ENCODE measurements at regions not wholly inside any gene's neighbourhood (a gene's known extent, or its start where the extent isn't known, plus 50 kb on each side); places are given as distances from the start of the nearest gene placed in this dataset.

DNA sequence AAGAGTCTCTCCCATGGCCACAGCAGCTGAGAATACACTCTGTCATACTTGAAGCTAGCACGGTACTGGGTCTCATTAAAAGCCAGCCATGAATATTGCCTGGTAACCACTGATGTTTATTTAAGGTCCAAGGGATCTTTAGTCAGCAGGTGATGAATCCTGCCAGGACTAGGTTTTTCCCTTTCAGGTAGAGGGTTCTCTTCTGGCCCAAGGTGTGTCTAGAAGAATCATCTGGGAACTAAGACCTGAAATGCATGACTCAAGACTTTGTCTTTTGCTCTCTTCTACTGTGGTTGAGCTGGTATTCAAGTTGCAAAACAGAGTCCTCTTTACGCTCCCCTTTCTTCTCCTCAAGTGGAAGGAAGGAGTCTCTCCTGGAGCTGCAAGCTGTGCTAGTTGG, 400.5 kb upstream of the FSIP2 start:
- no peak for ATAC-seq
- no peak for TF ChIP-seq ARNTL (CRISPR knock-in tag; IDR thresholded peaks at IDR 0.05; ENCODE audit: borderline replicate concordance, low read depth)
- TF ChIP-seq ZFP30 (CRISPR knock-in tag; IDR thresholded peaks at IDR 0.05) = no peak
- TF ChIP-seq ZNF565 (CRISPR knock-in tag; conservative IDR thresholded peaks at IDR 0.05; ENCODE audit: low read depth) = no peak
- TF ChIP-seq, protein P1, sequence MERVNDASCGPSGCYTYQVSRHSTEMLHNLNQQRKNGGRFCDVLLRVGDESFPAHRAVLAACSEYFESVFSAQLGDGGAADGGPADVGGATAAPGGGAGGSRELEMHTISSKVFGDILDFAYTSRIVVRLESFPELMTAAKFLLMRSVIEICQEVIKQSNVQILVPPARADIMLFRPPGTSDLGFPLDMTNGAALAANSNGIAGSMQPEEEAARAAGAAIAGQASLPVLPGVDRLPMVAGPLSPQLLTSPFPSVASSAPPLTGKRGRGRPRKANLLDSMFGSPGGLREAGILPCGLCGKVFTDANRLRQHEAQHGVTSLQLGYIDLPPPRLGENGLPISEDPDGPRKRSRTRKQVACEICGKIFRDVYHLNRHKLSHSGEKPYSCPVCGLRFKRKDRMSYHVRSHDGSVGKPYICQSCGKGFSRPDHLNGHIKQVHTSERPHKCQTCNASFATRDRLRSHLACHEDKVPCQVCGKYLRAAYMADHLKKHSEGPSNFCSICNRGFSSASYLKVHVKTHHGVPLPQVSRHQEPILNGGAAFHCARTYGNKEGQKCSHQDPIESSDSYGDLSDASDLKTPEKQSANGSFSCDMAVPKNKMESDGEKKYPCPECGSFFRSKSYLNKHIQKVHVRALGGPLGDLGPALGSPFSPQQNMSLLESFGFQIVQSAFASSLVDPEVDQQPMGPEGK (CRISPR knock-in tag; IDR thresholded peaks at IDR 0.05; ENCODE audit: borderline replicate concordance) = no peak
- TF ChIP-seq ISL1 (CRISPR knock-in tag; IDR thresholded peaks at IDR 0.05) = no peak
- TF ChIP-seq, protein P2, sequence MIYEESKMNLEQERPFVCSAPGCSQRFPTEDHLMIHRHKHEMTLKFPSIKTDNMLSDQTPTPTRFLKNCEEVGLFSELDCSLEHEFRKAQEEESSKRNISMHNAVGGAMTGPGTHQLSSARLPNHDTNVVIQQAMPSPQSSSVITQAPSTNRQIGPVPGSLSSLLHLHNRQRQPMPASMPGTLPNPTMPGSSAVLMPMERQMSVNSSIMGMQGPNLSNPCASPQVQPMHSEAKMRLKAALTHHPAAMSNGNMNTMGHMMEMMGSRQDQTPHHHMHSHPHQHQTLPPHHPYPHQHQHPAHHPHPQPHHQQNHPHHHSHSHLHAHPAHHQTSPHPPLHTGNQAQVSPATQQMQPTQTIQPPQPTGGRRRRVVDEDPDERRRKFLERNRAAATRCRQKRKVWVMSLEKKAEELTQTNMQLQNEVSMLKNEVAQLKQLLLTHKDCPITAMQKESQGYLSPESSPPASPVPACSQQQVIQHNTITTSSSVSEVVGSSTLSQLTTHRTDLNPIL (CRISPR knock-in tag; IDR thresholded peaks at IDR 0.05; ENCODE audit: low read depth) = no peak
- TF ChIP-seq, protein P3, sequence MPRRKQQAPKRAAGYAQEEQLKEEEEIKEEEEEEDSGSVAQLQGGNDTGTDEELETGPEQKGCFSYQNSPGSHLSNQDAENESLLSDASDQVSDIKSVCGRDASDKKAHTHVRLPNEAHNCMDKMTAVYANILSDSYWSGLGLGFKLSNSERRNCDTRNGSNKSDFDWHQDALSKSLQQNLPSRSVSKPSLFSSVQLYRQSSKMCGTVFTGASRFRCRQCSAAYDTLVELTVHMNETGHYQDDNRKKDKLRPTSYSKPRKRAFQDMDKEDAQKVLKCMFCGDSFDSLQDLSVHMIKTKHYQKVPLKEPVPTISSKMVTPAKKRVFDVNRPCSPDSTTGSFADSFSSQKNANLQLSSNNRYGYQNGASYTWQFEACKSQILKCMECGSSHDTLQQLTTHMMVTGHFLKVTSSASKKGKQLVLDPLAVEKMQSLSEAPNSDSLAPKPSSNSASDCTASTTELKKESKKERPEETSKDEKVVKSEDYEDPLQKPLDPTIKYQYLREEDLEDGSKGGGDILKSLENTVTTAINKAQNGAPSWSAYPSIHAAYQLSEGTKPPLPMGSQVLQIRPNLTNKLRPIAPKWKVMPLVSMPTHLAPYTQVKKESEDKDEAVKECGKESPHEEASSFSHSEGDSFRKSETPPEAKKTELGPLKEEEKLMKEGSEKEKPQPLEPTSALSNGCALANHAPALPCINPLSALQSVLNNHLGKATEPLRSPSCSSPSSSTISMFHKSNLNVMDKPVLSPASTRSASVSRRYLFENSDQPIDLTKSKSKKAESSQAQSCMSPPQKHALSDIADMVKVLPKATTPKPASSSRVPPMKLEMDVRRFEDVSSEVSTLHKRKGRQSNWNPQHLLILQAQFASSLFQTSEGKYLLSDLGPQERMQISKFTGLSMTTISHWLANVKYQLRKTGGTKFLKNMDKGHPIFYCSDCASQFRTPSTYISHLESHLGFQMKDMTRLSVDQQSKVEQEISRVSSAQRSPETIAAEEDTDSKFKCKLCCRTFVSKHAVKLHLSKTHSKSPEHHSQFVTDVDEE (CRISPR knock-in tag; IDR thresholded peaks at IDR 0.05) = no peak
- no peak for TF ChIP-seq ZFP3 (CRISPR knock-in tag; IDR thresholded peaks at IDR 0.05)
- TF ChIP-seq, protein P4, sequence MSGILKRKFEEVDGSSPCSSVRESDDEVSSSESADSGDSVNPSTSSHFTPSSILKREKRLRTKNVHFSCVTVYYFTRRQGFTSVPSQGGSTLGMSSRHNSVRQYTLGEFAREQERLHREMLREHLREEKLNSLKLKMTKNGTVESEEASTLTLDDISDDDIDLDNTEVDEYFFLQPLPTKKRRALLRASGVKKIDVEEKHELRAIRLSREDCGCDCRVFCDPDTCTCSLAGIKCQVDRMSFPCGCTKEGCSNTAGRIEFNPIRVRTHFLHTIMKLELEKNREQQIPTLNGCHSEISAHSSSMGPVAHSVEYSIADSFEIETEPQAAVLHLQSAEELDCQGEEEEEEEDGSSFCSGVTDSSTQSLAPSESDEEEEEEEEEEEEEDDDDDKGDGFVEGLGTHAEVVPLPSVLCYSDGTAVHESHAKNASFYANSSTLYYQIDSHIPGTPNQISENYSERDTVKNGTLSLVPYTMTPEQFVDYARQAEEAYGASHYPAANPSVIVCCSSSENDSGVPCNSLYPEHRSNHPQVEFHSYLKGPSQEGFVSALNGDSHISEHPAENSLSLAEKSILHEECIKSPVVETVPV (CRISPR knock-in tag; IDR thresholded peaks at IDR 0.05) = no peak
- no peak for TF ChIP-seq BACH2 (CRISPR knock-in tag; IDR thresholded peaks at IDR 0.05; ENCODE audit: borderline replicate concordance)
- TF ChIP-seq OSR1 (CRISPR knock-in tag; IDR thresholded peaks at IDR 0.05) = no peak
- no peak for TF ChIP-seq ZNF70 (CRISPR knock-in tag; IDR thresholded peaks at IDR 0.05)
- TF ChIP-seq, protein P5, sequence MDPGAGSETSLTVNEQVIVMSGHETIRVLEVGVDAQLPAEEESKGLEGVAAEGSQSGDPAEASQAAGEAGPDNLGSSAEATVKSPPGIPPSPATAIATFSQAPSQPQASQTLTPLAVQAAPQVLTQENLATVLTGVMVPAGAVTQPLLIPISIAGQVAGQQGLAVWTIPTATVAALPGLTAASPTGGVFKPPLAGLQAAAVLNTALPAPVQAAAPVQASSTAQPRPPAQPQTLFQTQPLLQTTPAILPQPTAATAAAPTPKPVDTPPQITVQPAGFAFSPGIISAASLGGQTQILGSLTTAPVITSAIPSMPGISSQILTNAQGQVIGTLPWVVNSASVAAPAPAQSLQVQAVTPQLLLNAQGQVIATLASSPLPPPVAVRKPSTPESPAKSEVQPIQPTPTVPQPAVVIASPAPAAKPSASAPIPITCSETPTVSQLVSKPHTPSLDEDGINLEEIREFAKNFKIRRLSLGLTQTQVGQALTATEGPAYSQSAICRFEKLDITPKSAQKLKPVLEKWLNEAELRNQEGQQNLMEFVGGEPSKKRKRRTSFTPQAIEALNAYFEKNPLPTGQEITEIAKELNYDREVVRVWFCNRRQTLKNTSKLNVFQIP (CRISPR knock-in tag; IDR thresholded peaks at IDR 0.05; ENCODE audit: borderline replicate concordance, low read depth) = no peak
- no peak for TF ChIP-seq RARB (CRISPR knock-in tag; IDR thresholded peaks at IDR 0.05)
- no peak for TF ChIP-seq ESRRG (CRISPR knock-in tag; IDR thresholded peaks at IDR 0.05)
- no peak for TF ChIP-seq TOX (CRISPR knock-in tag; IDR thresholded peaks at IDR 0.05; ENCODE audit: borderline replicate concordance)
- TF ChIP-seq ZNF8 (CRISPR knock-in tag; IDR thresholded peaks at IDR 0.05) = no peak

DNA sequence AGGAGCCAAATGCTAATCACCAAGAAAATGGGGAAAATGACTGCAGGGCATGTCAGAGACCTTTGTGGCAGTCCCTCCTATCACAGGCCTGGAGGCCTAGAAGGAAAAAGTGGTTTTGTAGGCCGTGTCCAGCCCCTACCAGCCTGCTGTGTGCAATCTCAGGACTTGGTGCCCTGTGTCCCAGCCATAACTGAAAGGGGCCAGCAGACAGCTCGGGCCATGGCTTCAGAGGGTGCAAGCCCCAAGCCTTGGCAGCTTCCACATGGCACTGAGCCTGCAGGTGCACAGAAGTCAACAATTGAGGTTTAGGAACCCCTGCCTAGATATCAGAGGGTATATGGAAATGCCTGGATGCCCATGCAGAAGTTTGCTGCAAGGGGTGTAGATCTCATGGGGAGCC, 391.2 kb upstream of the FSIP2 start:
- no peak for ATAC-seq
- no peak for TF ChIP-seq BACH2 (CRISPR knock-in tag; IDR thresholded peaks at IDR 0.05; ENCODE audit: borderline replicate concordance)
- TF ChIP-seq RARB (CRISPR knock-in tag; IDR thresholded peaks at IDR 0.05) = no peak
- TF ChIP-seq ZFP30 (CRISPR knock-in tag; IDR thresholded peaks at IDR 0.05) = no peak
- TF ChIP-seq, protein P4 (CRISPR knock-in tag; IDR thresholded peaks at IDR 0.05) = no peak
- no peak for TF ChIP-seq ZFP3 (CRISPR knock-in tag; IDR thresholded peaks at IDR 0.05)
- TF ChIP-seq PPARA (CRISPR knock-in tag; IDR thresholded peaks at IDR 0.05; ENCODE audit: borderline replicate concordance) = no peak
- TF ChIP-seq, protein P2 (CRISPR knock-in tag; IDR thresholded peaks at IDR 0.05; ENCODE audit: low read depth) = no peak
- TF ChIP-seq ZC3H10 (CRISPR knock-in tag; IDR thresholded peaks at IDR 0.05) = no peak
- TF ChIP-seq GLIS3 (CRISPR knock-in tag; IDR thresholded peaks at IDR 0.05) = no peak

Data from SK-N-SH treated with all-trans-retinoic acid at 6 μM for 48 hours (cell line).